ENCODE measurements at regions not wholly inside any gene's neighbourhood (a gene's known extent, or its start where the extent isn't known, plus 50 kb on each side); places are given as distances from the start of the nearest gene placed in this dataset.
A peak's percentile ranks its signal among the peaks of the same experiment; 100 is the strongest.

DNA sequence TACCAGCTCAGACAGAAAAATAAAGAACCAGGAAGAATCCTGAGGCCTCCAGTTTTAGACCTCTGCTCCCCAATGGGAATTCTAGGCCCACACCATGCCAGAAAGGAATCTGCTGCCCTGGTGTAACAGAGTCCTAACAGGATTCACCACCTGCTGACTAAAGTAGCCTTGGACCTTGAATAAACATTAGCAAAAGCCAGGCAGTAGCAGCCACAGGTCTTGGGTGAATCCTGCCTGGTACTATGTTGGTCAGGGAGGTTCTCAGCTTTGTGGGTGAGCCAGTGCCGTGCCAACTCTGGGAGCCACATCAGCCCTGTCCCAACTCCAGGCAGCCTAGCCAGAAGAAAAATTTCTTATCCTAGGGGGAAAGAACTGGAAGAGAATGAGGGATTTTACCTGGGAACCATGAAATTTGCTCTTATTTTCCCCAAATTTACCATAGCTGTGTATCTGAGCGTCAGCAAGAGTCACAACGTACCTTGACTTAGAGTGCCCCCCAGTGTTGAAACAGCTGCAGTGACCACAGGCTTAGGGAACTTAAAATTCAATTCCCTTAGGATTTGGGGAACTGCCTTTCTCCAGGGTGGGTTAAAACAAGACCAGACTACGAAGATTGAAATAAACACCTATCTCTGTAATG, 1895.6 kb upstream of the PRR20A start:
- ChIA-PET POLR2A (no interaction called here), CTCF (interaction anchor here (0.6 to 2.1 kb wide), 4 partner anchors 609 to 1995 kb away, joined by 3 to 6 read pairs (median 4); no protein-coding TSS in a partner anchor)
- peak; percentile 26 for DNase-seq (ENCODE audit: extremely low spot score)
- TF ChIP-seq BHLHE40 (IDR thresholded peaks at IDR 0.05; ENCODE audit: borderline replicate concordance) (no peak), L3MBTL2 (conservative IDR thresholded peaks at IDR 0.05) (no peak), FOXM1 (IDR thresholded peaks at IDR 0.05; ENCODE audit: borderline replicate concordance) (no peak)
- TF ChIP-seq, protein P1, sequence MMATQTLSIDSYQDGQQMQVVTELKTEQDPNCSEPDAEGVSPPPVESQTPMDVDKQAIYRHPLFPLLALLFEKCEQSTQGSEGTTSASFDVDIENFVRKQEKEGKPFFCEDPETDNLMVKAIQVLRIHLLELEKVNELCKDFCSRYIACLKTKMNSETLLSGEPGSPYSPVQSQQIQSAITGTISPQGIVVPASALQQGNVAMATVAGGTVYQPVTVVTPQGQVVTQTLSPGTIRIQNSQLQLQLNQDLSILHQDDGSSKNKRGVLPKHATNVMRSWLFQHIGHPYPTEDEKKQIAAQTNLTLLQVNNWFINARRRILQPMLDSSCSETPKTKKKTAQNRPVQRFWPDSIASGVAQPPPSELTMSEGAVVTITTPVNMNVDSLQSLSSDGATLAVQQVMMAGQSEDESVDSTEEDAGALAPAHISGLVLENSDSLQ (IDR thresholded peaks at IDR 0.05), result no peak

DNA sequence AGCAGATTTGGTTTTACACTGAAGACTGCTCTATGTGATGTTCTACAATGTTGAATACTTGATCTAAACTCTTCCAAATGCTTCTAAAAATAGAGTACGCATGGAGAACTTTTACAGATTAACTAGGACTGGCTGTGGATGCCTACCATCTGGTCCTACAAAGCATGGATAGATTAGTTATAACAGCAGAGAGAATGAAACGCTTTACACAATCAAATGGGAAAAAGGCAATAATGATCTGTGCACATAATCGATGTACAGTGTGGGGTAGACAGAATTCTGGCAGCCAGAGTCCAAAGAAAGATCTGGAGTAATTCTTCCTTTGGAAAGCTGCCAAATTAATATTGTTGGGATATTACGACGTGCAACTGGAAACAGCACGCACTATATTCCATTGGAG, 1885.5 kb upstream of the PRR20A start:
- POLR2A ChIA-PET, result no interaction called here

DNA sequence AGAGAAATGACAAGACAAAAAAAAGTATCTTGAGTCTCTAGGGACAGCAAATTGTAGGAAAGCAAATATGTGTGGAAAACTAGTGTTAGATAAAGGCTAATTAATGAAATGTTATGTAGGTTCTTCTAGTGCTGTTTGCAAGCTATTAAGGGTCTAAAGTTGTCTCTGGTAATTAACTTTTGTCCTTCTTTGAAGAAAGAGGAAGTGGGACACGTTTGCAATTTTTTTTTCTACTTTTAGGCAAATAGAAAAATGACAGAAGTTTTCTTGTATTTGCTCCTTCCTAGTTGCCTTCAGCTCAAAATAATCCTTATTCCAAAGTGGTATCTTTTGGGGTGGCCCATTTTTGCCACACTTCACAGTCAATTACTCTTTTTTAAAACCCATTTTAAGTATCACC, 1877.7 kb upstream of the PRR20A start:
- ChIA-PET CTCF (no interaction called here), POLR2A (no interaction called here)
- no peak for TF ChIP-seq FOXA1 (IDR thresholded peaks at IDR 0.05)
- TF ChIP-seq SP1 (IDR thresholded peaks at IDR 0.05), result no peak
- no peak for TF ChIP-seq FOXK2 (IDR thresholded peaks at IDR 0.05)
- no peak for TF ChIP-seq FOXM1 (IDR thresholded peaks at IDR 0.05; ENCODE audit: borderline replicate concordance)
- no peak for TF ChIP-seq TARDBP (IDR thresholded peaks at IDR 0.05)
- no peak for TF ChIP-seq ARNT (IDR thresholded peaks at IDR 0.05)
- TF ChIP-seq, protein P1 (IDR thresholded peaks at IDR 0.05), result no peak
- TF ChIP-seq SUZ12 (IDR thresholded peaks at IDR 0.05), result no peak
- no peak for TF ChIP-seq BHLHE40 (IDR thresholded peaks at IDR 0.05; ENCODE audit: borderline replicate concordance)
- no peak for TF ChIP-seq CTBP1 (IDR thresholded peaks at IDR 0.05; ENCODE audit: borderline replicate concordance)
- no peak for TF ChIP-seq ZNF384 (IDR thresholded peaks at IDR 0.05)
- TF ChIP-seq LEF1 (IDR thresholded peaks at IDR 0.05; ENCODE audit: borderline replicate concordance), result no peak
- TF ChIP-seq ELF4 (IDR thresholded peaks at IDR 0.05), result no peak
- no peak for DNase-seq (ENCODE audit: extremely low spot score)

More for the DNA sequence above, 1885.5 kb upstream of the PRR20A start:
- CTCF ChIA-PET, result no interaction called here
- DNase-seq (ENCODE audit: extremely low spot score), result no peak
- TF ChIP-seq FOXM1 (IDR thresholded peaks at IDR 0.05; ENCODE audit: borderline replicate concordance) (no peak), NFRKB (IDR thresholded peaks at IDR 0.05) (no peak)
- TF ChIP-seq, protein P1 (IDR thresholded peaks at IDR 0.05), result no peak

DNA sequence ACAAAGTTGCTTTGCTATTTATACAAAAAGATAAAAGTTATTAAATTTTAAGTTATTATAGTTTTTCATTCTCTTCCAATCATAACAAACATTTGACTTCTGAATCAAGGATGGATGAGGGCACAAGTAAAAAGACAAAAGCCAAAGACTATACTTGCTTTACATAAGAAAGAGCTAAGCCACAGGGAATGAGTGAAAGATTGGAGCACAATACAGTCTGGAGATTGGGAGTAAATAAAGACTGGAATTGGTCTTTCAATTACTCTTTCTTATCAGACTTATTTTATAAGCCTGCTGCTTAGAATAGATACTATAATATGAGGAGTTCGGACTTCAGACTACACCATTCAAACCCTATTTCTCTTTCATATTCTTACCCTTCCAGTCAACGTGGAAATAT, 1874.1 kb upstream of the PRR20A start:
- ChIA-PET POLR2A (no interaction called here), CTCF (no interaction called here)
- no peak for DNase-seq (ENCODE audit: extremely low spot score)
- no peak for TF ChIP-seq SUZ12 (IDR thresholded peaks at IDR 0.05)
- TF ChIP-seq CTBP1 (IDR thresholded peaks at IDR 0.05; ENCODE audit: borderline replicate concordance), result no peak

DNA sequence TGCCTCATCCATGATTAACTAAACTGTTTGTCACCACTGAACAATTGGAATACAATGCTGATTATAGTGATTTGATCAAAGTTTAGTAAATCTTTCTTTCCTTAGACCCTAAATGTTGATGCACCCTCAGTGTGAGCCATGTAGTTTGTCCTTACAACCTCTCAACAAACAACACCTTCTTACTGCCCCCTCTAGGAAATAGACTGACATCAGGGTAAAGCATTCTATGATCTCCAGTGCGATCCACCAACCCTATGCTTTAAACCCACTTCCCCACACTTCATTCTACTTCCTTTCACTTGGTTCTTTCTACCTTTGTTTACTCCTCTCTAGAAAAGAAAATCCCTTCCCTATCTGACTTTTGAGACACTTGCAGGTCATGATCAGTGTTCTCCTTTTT, 1842.5 kb upstream of the PRR20A start:
- ChIA-PET POLR2A (no interaction called here), CTCF (no interaction called here)
- TF ChIP-seq, protein P1 (IDR thresholded peaks at IDR 0.05), result no peak
- DNase-seq (ENCODE audit: extremely low spot score), result no peak

DNA sequence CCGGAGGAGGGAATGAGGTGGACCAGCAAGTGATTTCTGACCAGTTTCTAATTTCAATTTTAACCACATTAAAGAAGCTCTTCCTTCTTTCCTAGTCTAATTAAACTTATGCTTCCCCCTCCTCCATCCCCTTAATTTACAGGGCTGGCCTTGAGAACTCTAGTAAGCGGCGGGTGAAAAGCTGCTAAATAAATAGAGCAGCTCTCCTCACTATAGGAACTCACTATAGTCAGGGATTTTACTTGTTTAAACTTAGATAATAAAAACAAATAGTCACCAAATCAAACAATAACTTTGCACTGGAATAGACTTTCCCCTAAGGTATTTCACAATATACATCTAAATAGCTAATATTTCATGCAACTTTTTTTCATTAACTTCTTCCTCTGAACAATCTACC, 1838.2 kb upstream of the PRR20A start:
- TF ChIP-seq NFRKB (IDR thresholded peaks at IDR 0.05) (no peak), TARDBP (IDR thresholded peaks at IDR 0.05) (no peak)
- POLR2A ChIA-PET, result no interaction called here
- no peak for DNase-seq (ENCODE audit: extremely low spot score)
- CTCF ChIA-PET, result no interaction called here

DNA sequence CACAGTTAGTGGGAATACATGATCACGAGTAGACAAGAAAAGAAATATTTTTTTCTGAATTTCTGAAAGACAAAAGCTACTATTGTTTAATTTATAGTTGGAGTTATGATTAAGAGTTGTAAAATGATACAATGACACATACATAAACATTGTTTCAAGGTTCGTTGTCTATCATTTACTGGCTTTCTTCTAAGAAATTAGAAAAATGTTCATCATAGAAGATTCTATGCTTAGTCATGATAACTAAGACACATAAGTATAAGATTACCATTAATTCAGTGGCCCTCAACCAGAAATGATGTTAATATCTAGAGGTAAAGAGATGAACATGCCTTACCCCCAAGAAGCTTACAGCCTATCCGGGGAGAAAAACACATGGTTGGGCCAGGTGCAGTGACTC, 1832.8 kb upstream of the PRR20A start:
- DNase-seq (ENCODE audit: extremely low spot score), result no peak
- ChIA-PET POLR2A (no interaction called here), CTCF (no interaction called here)
- TF ChIP-seq FOXA1 (IDR thresholded peaks at IDR 0.05) (no peak), NFRKB (IDR thresholded peaks at IDR 0.05) (no peak), HDGF (IDR thresholded peaks at IDR 0.05; ENCODE audit: borderline replicate concordance) (no peak), FOXM1 (IDR thresholded peaks at IDR 0.05; ENCODE audit: borderline replicate concordance) (no peak), BHLHE40 (IDR thresholded peaks at IDR 0.05; ENCODE audit: borderline replicate concordance) (no peak), ZNF384 (IDR thresholded peaks at IDR 0.05) (no peak), ARNT (IDR thresholded peaks at IDR 0.05) (no peak), FOXK2 (IDR thresholded peaks at IDR 0.05) (no peak), LEF1 (IDR thresholded peaks at IDR 0.05; ENCODE audit: borderline replicate concordance) (no peak), SUZ12 (IDR thresholded peaks at IDR 0.05) (no peak), TARDBP (IDR thresholded peaks at IDR 0.05) (no peak), ELF4 (IDR thresholded peaks at IDR 0.05) (no peak), SP1 (IDR thresholded peaks at IDR 0.05) (no peak), CTBP1 (IDR thresholded peaks at IDR 0.05; ENCODE audit: borderline replicate concordance) (no peak), L3MBTL2 (conservative IDR thresholded peaks at IDR 0.05) (no peak)
- TF ChIP-seq, protein P1 (IDR thresholded peaks at IDR 0.05), result no peak
